Common myeloid progenitor, CD34-positive (primary cell): ENCODE measurements at regions not wholly inside any gene's neighbourhood (a gene's known extent, or its start where the extent isn't known, plus 50 kb on each side); places are given as distances from the start of the nearest gene placed in this dataset.

Experiments
- CTCF ChIA-PET: fragments of 350-600 bp; sonication (Branson Sonifier 250); formaldehyde crosslinking; loops from one replicate; lab custom pipeline; 2021; ENCODE audit warnings: antibody characterized with exemption; lab: Charles Lee
- POLR2A ChIA-PET: fragments of 350-600 bp; sonication (Branson Sonifier 250); formaldehyde crosslinking; loops from one replicate; lab custom pipeline; 2021; ENCODE audit warnings: antibody characterized with exemption; lab: Charles Lee
- DNase-seq, 3 donors: peaks; one replicate each; pipeline versions ENCODE4 v3.0.0 to v3.0.0-alpha.2; 2013
- H3K27ac ChIP-seq, 2 experiments: 1 replicate in 1 of 2; 2 replicates in 1 of 2; pipeline ENCODE4 v1.7.0; 2013; ENCODE audit warnings: inconsistent platforms in 2 of 2, low read length in 2 of 2, mild to moderate bottlenecking in 2 of 2, low read depth in 1 of 2, moderate library complexity in 1 of 2; ENCODE audit not compliant: severe bottlenecking in 2 of 2, insufficient read depth in 1 of 2, poor library complexity in 1 of 2
- H3K27me3 ChIP-seq, 5 experiments: replicated peaks in 2 of 5; 1 replicate in 3 of 5; 2 replicates in 2 of 5; pipeline versions ENCODE4 v1.6.1 to v1.7.0; 2013; ENCODE audit warnings: low read length in 4 of 5, mild to moderate bottlenecking in 2 of 5, moderate library complexity in 2 of 5, inconsistent platforms in 1 of 5; ENCODE audit not compliant: insufficient read depth in 5 of 5, control insufficient read depth in 4 of 5
- H3K36me3 ChIP-seq, 4 experiments: 1 replicate in 2 of 4; 2 replicates in 2 of 4; pipeline versions ENCODE4 v1.6.1 to v1.7.0; 2013; ENCODE audit warnings: low read length in 3 of 4, control low read depth in 1 of 4, mild to moderate bottlenecking in 1 of 4; ENCODE audit not compliant: control insufficient read depth in 4 of 4, insufficient read depth in 4 of 4
- H3K4me1 ChIP-seq, 4 experiments: 1 replicate in 3 of 4; 2 replicates in 1 of 4; pipeline versions ENCODE4 v1.6.1 to v1.7.1; 2013; ENCODE audit warnings: low read length in 3 of 4, mild to moderate bottlenecking in 3 of 4, control low read depth in 1 of 4, inconsistent platforms in 1 of 4, moderate library complexity in 1 of 4; ENCODE audit not compliant: control insufficient read depth in 4 of 4, insufficient read depth in 4 of 4; ENCODE audit errors: control extremely low read depth in 1 of 4
- H3K4me3 ChIP-seq, 7 experiments: 1 replicate in 4 of 7; 2 replicates in 3 of 7; pipeline versions ENCODE4 v1.5.1 to v1.7.0; 2013; ENCODE audit warnings: mild to moderate bottlenecking in 7 of 7, low read length in 6 of 7, moderate library complexity in 6 of 7, inconsistent platforms in 2 of 7, low read depth in 2 of 7, control low read depth in 1 of 7; ENCODE audit not compliant: insufficient read depth in 4 of 7, control insufficient read depth in 1 of 7; ENCODE audit errors: extremely low read depth in 1 of 7
- H3K9me3 ChIP-seq, 5 experiments: 1 replicate in 4 of 5; 2 replicates in 1 of 5; pipeline versions ENCODE4 v1.6.1 to v1.7.1; 2013; ENCODE audit warnings: low read length in 4 of 5, mild to moderate bottlenecking in 2 of 5, inconsistent platforms in 1 of 5, low read depth in 1 of 5, moderate library complexity in 1 of 5; ENCODE audit not compliant: control insufficient read depth in 4 of 5, insufficient read depth in 2 of 5; ENCODE audit errors: control extremely low read depth in 1 of 5
- whole genome bisulfite sequencing: methylation state at CpG from one replicate; pipeline ENCODE4 v1.1.5; 2013; ENCODE audit not compliant: insufficient coverage; 5-methylcytosine and 5-hydroxymethylcytosine counted together

DNA sequence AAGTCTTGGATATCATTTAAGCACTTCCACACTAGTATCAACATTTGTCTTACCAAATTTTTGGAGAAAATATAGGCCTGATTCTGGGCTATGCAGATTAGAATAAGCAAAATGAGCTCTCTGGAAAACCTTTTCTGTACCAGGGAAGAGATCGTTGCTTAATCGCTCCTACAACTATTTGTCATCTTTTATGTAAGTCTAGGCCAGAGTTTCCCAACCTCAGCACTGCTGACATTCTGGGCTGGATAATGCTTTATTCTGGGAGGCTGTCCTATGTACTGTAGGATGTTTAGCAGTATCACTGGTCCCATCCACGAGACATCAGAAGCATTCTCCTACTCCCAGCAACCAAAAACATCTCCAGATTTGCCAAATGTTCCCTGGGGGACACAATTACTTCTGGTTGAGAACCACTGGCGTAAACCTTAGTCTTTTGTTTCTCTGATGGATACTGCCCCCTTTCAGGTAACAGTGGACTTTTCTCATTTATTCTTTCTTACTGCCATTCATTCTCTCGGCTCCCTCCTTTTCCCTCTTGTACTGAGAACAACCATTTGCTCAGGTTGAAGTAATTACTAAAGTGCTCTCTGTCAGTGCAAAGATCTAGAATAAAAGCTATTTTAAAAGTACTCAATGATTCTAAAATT is 316.9 kb upstream of the E2F7 start:
- no peaks in the 10 kb centered on the region for H3K4me1 ChIP-seq
- no peaks in the 10 kb centered on the region for H3K36me3 ChIP-seq
- ChIA-PET POLR2A (no interaction called here), CTCF (no interaction called here)
- H3K4me3 ChIP-seq, result no peak overlapping the region
- DNase-seq, result no peak
- no peaks in the 10 kb centered on the region for H3K27me3 ChIP-seq
- WGBS, result 100% methylated on average over 3 of the region's 5 CpGs
- H3K9me3 ChIP-seq, result no peaks in the 10 kb centered on the region
- H3K27ac ChIP-seq, result no peak overlapping the region

DNA sequence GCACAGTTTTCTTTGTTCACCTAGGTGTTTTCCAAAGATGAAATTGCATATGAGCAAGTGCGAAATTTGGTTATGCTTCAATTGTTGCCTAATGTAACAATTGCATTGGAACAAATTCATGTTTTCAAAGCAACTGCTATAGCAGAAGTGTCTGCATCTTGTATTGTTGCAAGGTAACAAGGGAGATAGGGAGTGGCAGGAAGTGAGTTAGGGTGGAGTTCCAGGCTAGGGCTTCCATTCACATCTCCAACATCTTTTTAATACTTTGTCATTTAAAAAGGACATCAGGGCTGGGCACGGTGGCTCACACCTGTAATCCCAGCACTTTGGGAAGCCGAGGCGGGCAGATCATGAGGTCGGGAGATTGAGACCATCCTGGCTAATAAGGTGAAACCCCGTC is 312.3 kb upstream of the E2F7 start:
- ChIA-PET POLR2A (no interaction called here), CTCF (no interaction called here)
- Histone ChIP-seq H3K9me3 (no peaks in the 10 kb centered on the region), H3K4me1 (no peaks in the 10 kb centered on the region), H3K4me3 (no peak overlapping the region), H3K27ac (no peak overlapping the region), H3K27me3 (no peaks in the 10 kb centered on the region), H3K36me3 (no peaks in the 10 kb centered on the region)
- no peak for DNase-seq
- WGBS, result 100% methylated on average over 3 of the region's 6 CpGs

DNA sequence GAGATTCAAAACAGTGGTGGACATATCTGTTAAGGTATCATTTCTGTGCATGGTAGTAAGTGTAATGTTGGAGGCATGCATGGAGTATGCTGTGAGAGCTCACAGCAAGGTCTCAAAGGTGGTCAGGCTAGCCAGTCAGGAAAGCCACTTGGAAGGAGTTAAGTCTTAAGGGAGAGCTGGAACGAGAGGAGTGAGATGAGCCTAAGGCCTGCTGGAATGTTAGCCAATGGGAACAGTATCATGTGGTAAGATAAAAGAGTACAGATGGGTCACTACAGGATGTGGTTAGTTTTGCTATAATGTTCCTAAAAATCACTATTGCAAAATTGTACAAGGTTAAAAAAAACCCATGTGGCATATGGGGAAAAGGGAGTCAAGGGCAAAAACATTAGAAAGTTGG is 311.7 kb upstream of the E2F7 start:
- no peaks in the 10 kb centered on the region for H3K27me3 ChIP-seq
- no peak overlapping the region for H3K27ac ChIP-seq
- POLR2A ChIA-PET, result no interaction called here
- WGBS, result 33% methylated on average over 1 of the region's 1 CpG
- CTCF ChIA-PET, result no interaction called here
- no peak for DNase-seq
- H3K36me3 ChIP-seq, result no peaks in the 10 kb centered on the region
- H3K4me1 ChIP-seq, result no peaks in the 10 kb centered on the region
- H3K9me3 ChIP-seq, result no peaks in the 10 kb centered on the region
- no peak overlapping the region for H3K4me3 ChIP-seq

- no peak for DNase-seq
- Histone ChIP-seq H3K4me1 (no peaks in the 10 kb centered on the region), H3K9me3 (no peaks in the 10 kb centered on the region), H3K4me3 (no peak overlapping the region), H3K27ac (no peak overlapping the region), H3K27me3 (peaks cover 0 to 2% (median 0%) of the 10 kb centered on the region in 5 experiments), H3K36me3 (no peaks in the 10 kb centered on the region)
- ChIA-PET CTCF (no interaction called here), POLR2A (no interaction called here)
- WGBS, result no CpG with 5 or more reads among the region's 1 CpG
Measured at GRCh38 chr12:77374673-77375072, 309.3 kb upstream of the E2F7 start.

DNA sequence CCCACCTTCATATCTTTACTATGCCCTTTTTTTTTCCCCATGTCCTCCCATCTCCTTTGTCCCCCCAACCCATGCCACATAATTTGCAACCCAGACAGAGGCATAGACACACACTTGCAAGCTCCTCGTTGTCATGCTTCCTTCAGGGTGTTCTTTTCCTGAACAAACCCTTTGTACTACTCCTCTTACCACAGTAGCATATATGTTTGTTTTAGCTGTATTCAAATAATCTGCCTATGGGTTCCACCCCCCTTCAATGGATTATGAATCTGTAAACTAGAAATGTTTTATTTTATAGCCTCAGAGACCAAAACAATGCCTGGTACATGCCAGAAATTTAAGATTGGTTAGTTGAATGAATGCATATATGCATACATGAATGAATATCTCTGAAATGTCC is 307.1 kb upstream of the E2F7 start:
- Histone ChIP-seq H3K4me3 (no peak overlapping the region), H3K9me3 (no peaks in the 10 kb centered on the region), H3K27ac (no peak overlapping the region), H3K36me3 (no peaks in the 10 kb centered on the region), H3K27me3 (peaks cover 0 to 2% (median 0%) of the 10 kb centered on the region in 5 experiments), H3K4me1 (no peaks in the 10 kb centered on the region)
- CTCF ChIA-PET, result interaction anchor here (0.9 kb wide), 1 partner anchor 23 kb away, joined by 3 read pairs; no protein-coding TSS in a partner anchor
- POLR2A ChIA-PET, result no interaction called here
- no peak for DNase-seq
- WGBS, result no CpG with 5 or more reads among the region's 1 CpG

DNA sequence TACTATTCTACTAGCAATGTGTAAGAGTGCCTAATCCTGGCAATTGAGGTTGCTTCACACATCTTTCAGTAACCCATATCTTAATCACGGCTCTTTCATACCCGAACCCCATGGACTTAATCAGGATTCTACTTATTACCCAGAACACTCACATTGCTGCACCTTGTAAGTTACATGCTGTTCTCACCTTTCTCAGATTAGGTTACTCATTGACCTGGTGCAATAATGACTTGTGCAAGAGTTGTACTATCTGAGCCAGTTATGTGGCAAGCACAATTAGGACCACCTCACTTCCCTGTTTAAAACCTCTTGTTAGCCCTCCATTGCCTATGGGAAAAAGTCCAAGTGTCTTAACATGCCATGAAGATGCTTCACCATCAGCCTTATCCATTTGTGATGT is 306.7 kb upstream of the E2F7 start:
- no peaks in the 10 kb centered on the region for H3K4me1 ChIP-seq
- H3K27me3 ChIP-seq, result peaks cover 0 to 2% (median 0%) of the 10 kb centered on the region in 5 experiments
- ChIA-PET CTCF (interaction anchor here (0.9 kb wide), 1 partner anchor 22 kb away, joined by 3 read pairs; no protein-coding TSS in a partner anchor), POLR2A (no interaction called here)
- no peak for DNase-seq
- H3K36me3 ChIP-seq, result no peaks in the 10 kb centered on the region
- H3K27ac ChIP-seq, result no peak overlapping the region
- 100% methylated on average over 2 of the region's 2 CpGs for WGBS
- H3K9me3 ChIP-seq, result no peaks in the 10 kb centered on the region
- H3K4me3 ChIP-seq, result no peak overlapping the region

DNA sequence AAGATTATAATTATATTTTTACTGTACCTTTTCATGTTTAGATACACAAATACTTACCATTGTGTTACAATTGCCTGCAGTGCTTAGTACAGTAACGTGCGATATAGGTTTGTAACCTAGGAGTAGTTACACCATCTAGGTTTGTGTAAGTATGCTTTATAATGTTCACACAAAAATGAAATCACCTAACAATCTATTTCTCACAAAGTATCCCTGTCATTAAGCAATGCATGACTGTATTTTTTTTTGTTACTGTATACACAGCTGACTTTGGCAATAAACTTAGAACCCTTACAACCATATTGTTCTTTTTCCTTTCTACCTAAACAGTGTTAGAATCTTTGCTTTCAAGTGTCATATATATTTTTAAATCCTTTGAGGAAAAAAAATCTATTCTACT is 303.0 kb upstream of the E2F7 start:
- no peak for DNase-seq
- Histone ChIP-seq H3K27ac (no peak overlapping the region), H3K4me3 (no peak overlapping the region), H3K4me1 (no peaks in the 10 kb centered on the region), H3K9me3 (no peaks in the 10 kb centered on the region), H3K27me3 (peaks cover 0 to 2% (median 0%) of the 10 kb centered on the region in 5 experiments), H3K36me3 (no peaks in the 10 kb centered on the region)
- WGBS, result no CpG with 5 or more reads among the region's 2 CpGs
- POLR2A ChIA-PET, result no interaction called here
- CTCF ChIA-PET, result no interaction called here
